ENCODE measurements at regions not wholly inside any gene's neighbourhood (a gene's known extent, or its start where the extent isn't known, plus 50 kb on each side); places are given as distances from the start of the nearest gene placed in this dataset.

DNA sequence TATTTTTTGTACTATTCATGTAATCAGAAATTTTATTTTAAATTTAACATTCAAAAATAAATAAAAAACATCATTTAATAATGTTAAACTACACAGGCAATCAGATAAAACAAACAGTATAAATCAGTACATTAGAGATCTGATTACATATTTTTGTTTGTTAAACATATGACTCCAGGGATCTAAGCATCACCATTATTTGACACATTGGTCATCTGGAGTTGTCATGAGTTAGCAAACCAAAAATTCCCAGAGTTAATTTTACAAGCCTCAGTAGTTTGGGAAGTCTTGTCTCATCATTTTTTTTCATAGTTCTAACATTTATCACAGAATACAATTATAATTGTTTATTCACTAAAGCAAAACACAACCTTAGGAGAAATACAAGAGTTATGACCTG, 770.8 kb upstream of the SLITRK6 start:
- H3K36me3 ChIP-seq (ENCODE audit: control insufficient read depth, insufficient read depth, low read length): no peaks in the 10 kb centered on the region
- H3K4me3 ChIP-seq (ENCODE audit: low read depth in 2 of 2, low read length in 2 of 2): no peak overlapping the region
- BruUV-seq (replicated peaks): no TSS peak
- no peaks in the 10 kb centered on the region for H3K4me1 ChIP-seq (ENCODE audit: control insufficient read depth, insufficient read depth, low read length)
- intact Hi-C loops (cut with micrococcal nuclease; ENCODE audit: unreplicated experiment) (no loop called here), in situ Hi-C loops (cut with HindIII; ENCODE audit: low pct_unique_long_range_greater_than_20kb, low sequenced_read_pairs) (no loop called here)
- CTCF ChIA-PET: no interaction called here
- ATAC-seq (no peak), DNase-seq (ENCODE audit: low read depth, low spot score) (no peak)
- no peaks in the 10 kb centered on the region for H3K27me3 ChIP-seq (ENCODE audit: control insufficient read depth, insufficient read depth, low read length)
- H3K9me3 ChIP-seq (ENCODE audit: control insufficient read depth, insufficient read depth, low read depth, low read length): no peaks in the 10 kb centered on the region
- no peak overlapping the region for H3K27ac ChIP-seq (ENCODE audit: low read length)
- POLR2A ChIA-PET: no interaction called here
- TF ChIP-seq, protein P1, sequence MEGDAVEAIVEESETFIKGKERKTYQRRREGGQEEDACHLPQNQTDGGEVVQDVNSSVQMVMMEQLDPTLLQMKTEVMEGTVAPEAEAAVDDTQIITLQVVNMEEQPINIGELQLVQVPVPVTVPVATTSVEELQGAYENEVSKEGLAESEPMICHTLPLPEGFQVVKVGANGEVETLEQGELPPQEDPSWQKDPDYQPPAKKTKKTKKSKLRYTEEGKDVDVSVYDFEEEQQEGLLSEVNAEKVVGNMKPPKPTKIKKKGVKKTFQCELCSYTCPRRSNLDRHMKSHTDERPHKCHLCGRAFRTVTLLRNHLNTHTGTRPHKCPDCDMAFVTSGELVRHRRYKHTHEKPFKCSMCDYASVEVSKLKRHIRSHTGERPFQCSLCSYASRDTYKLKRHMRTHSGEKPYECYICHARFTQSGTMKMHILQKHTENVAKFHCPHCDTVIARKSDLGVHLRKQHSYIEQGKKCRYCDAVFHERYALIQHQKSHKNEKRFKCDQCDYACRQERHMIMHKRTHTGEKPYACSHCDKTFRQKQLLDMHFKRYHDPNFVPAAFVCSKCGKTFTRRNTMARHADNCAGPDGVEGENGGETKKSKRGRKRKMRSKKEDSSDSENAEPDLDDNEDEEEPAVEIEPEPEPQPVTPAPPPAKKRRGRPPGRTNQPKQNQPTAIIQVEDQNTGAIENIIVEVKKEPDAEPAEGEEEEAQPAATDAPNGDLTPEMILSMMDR (IDR thresholded peaks at IDR 0.05): no peak
- TF ChIP-seq TCF7L2 (IDR thresholded peaks at IDR 0.05; ENCODE audit: low read depth, low read length): no peak
- no peak for TF ChIP-seq POLR2AphosphoS5 (IDR thresholded peaks at IDR 0.05; ENCODE audit: low read depth, low read length)
- TF ChIP-seq, protein P2, sequence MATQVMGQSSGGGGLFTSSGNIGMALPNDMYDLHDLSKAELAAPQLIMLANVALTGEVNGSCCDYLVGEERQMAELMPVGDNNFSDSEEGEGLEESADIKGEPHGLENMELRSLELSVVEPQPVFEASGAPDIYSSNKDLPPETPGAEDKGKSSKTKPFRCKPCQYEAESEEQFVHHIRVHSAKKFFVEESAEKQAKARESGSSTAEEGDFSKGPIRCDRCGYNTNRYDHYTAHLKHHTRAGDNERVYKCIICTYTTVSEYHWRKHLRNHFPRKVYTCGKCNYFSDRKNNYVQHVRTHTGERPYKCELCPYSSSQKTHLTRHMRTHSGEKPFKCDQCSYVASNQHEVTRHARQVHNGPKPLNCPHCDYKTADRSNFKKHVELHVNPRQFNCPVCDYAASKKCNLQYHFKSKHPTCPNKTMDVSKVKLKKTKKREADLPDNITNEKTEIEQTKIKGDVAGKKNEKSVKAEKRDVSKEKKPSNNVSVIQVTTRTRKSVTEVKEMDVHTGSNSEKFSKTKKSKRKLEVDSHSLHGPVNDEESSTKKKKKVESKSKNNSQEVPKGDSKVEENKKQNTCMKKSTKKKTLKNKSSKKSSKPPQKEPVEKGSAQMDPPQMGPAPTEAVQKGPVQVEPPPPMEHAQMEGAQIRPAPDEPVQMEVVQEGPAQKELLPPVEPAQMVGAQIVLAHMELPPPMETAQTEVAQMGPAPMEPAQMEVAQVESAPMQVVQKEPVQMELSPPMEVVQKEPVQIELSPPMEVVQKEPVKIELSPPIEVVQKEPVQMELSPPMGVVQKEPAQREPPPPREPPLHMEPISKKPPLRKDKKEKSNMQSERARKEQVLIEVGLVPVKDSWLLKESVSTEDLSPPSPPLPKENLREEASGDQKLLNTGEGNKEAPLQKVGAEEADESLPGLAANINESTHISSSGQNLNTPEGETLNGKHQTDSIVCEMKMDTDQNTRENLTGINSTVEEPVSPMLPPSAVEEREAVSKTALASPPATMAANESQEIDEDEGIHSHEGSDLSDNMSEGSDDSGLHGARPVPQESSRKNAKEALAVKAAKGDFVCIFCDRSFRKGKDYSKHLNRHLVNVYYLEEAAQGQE (IDR thresholded peaks at IDR 0.05; ENCODE audit: insufficient read depth in 1 of 2, low read depth in 2 of 2, low read length in 1 of 2): no peak
- TF ChIP-seq SIN3A (IDR thresholded peaks at IDR 0.05; ENCODE audit: borderline replicate concordance, insufficient read depth, low read depth, low read length): no peak

DNA sequence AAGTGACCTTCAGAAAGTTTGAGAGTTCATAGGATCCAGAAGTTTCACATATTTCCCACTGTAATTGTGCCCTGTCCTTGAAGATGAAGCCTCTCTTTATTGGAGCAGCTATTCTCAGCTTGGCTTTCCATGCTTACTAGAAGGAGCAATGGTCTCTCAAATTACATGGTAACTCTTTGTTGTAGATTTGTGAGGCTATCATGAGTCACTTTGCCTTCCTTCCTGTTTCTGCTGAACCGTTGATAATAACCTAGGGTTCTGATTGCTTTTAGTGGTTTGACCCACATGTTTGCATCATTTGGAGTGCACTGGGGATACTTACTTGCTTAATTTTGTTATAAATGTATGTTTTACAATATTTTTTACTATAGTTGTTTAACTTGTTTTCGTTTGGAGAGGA, 772.9 kb upstream of the SLITRK6 start:
- H3K4me3 ChIP-seq (ENCODE audit: low read depth in 2 of 2, low read length in 2 of 2): no peak overlapping the region
- H3K36me3 ChIP-seq (ENCODE audit: control insufficient read depth, insufficient read depth, low read length): no peaks in the 10 kb centered on the region
- no TSS peak for BruUV-seq (replicated peaks)
- ATAC-seq (no peak), DNase-seq (ENCODE audit: low read depth, low spot score) (no peak)
- no peaks in the 10 kb centered on the region for H3K4me1 ChIP-seq (ENCODE audit: control insufficient read depth, insufficient read depth, low read length)
- no peaks in the 10 kb centered on the region for H3K27me3 ChIP-seq (ENCODE audit: control insufficient read depth, insufficient read depth, low read length)
- POLR2A ChIA-PET: no interaction called here
- in situ Hi-C loops (cut with HindIII; ENCODE audit: low pct_unique_long_range_greater_than_20kb, low sequenced_read_pairs) (no loop called here), intact Hi-C loops (cut with micrococcal nuclease; ENCODE audit: unreplicated experiment) (no loop called here)
- no peak overlapping the region for H3K27ac ChIP-seq (ENCODE audit: low read length)
- H3K9me3 ChIP-seq (ENCODE audit: control insufficient read depth, insufficient read depth, low read depth, low read length): no peaks in the 10 kb centered on the region
- no peak for TF ChIP-seq SIN3A (IDR thresholded peaks at IDR 0.05; ENCODE audit: borderline replicate concordance, insufficient read depth, low read depth, low read length)
- no peak for TF ChIP-seq TCF7L2 (IDR thresholded peaks at IDR 0.05; ENCODE audit: low read depth, low read length)
- TF ChIP-seq, protein P1 (IDR thresholded peaks at IDR 0.05): no peak
- TF ChIP-seq POLR2AphosphoS5 (IDR thresholded peaks at IDR 0.05; ENCODE audit: low read depth, low read length): no peak
- TF ChIP-seq, protein P2 (IDR thresholded peaks at IDR 0.05; ENCODE audit: insufficient read depth in 1 of 2, low read depth in 2 of 2, low read length in 1 of 2): no peak
- CTCF ChIA-PET: no interaction called here
